Esophagus muscularis mucosa (tissue), 3 donors: ENCODE measurements at regions not wholly inside any gene's neighbourhood (a gene's known extent, or its start where the extent isn't known, plus 50 kb on each side); places are given as distances from the start of the nearest gene placed in this dataset.

Experiments used
- CTCF ChIP-seq, 3 experiments: fragments of 200-600 bp in 2 of 3; fragments of 450-650 bp in 1 of 3; sonication (generic) in 2 of 3; IDR thresholded peaks; one replicate each; pipeline ENCODE4 v1.5.1; 2017 to 2019; ENCODE audit warnings: antibody characterized with exemption in 3 of 3, mild to moderate bottlenecking in 2 of 3, moderate library complexity in 1 of 3
- POLR2A ChIP-seq: fragments of 450-650 bp; IDR thresholded peaks from one replicate; pipeline ENCODE4 v1.6.1; 2017; ENCODE audit warnings: antibody characterized with exemption, moderate library complexity, mild to moderate bottlenecking, low read depth

DNA sequence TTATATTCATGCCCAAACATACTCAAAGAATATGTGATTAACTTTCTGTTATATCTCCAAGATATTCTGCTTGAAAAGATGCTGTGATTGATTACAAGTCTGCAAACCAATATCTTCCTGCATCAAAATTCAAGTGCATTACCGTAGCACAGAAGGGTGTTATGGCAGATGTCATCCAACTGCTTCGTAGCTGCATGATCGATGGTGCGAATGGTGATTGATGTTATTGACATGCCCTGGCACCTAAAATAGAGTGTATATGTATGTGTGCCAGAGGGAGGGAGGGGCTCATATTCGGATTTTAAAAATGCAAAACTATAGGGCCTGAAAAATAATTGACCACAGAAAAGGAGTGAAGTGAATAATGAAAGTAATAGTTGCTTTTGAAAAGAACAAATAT lies 882.1 kb upstream of the NUDT12 start:
- TF ChIP-seq POLR2A: no peak
- no peak for TF ChIP-seq CTCF (IDR thresholded peaks at IDR 0.05)
